ENCODE measurements at regions not wholly inside any gene's neighbourhood (a gene's known extent, or its start where the extent isn't known, plus 50 kb on each side); places are given as distances from the start of the nearest gene placed in this dataset.

- no peak overlapping the region for H3K4me3 Mint-ChIP-seq
- no peaks in the 10 kb centered on the region for H3K9me3 Mint-ChIP-seq (ENCODE audit: insufficient read depth)
- ATAC-seq (ENCODE audit: low read depth): no peak
- intact Hi-C loops (cut with micrococcal nuclease): no loop called here
- H3K27ac Mint-ChIP-seq: no peak overlapping the region
- no peak overlapping the region for H3K4me3 ChIP-seq (ENCODE audit: control extremely low read depth in 1 of 5, extremely low read depth in 1 of 5, insufficient read depth in 1 of 5, low read depth in 2 of 5, low read length in 4 of 5)
- ChIA-PET CTCF (interaction anchor here (0.6 kb wide), 1 partner anchor 31 kb away, joined by 3 read pairs; no protein-coding TSS in a partner anchor), POLR2A (no interaction called here)
- TF ChIP-seq EZH2 (IDR thresholded peaks at IDR 0.05; ENCODE audit: borderline replicate concordance, insufficient read depth, low read depth, low read length, poor library complexity, severe bottlenecking) (no peak), CTCF (IDR thresholded peaks at IDR 0.05) (no peak)
- no peak for DNase-seq
- no peaks in the 10 kb centered on the region for H3K9me3 ChIP-seq (ENCODE audit: control extremely low read depth in 1 of 3, control insufficient read depth in 2 of 3, insufficient read depth in 1 of 3, low read length in 2 of 3)
- no peaks in the 10 kb centered on the region for H3K79me2 ChIP-seq (ENCODE audit: control insufficient read depth, insufficient read depth, low read length)
- H3K4me1 ChIP-seq (ENCODE audit: control insufficient read depth in 2 of 2, insufficient read depth in 2 of 2, low read length in 2 of 2): peaks cover 9 to 13% of the 10 kb centered on the region in 2 donors
- H3K36me3 ChIP-seq (replicated peaks in 1 of 2; ENCODE audit: control extremely low read depth in 1 of 2, control insufficient read depth in 1 of 2, extremely low read depth in 1 of 2, insufficient read depth in 2 of 2, low read length in 1 of 2): no peaks in the 10 kb centered on the region
- no peaks in the 10 kb centered on the region for H4K20me1 ChIP-seq (ENCODE audit: control insufficient read depth, insufficient read depth, low read length, poor library complexity, severe bottlenecking)
- WGBS (ENCODE audit: insufficient coverage): 95% methylated on average over 6 of the region's 16 CpGs
- H3K27me3 ChIP-seq (replicated peaks in 1 of 4; ENCODE audit: control extremely low read depth in 1 of 4, control insufficient read depth in 3 of 4, insufficient read depth in 4 of 4, low read length in 3 of 4): peaks cover 0 to 21% (median 11%) of the 10 kb centered on the region in 4 experiments
- H3K27me3 Mint-ChIP-seq: peaks cover 48% of the 10 kb centered on the region
- H3K9ac ChIP-seq (ENCODE audit: low read length): no peak overlapping the region
- H2AFZ ChIP-seq (ENCODE audit: insufficient read depth, low read depth, low read length, poor library complexity, severe bottlenecking): no peak overlapping the region
- H3K27ac ChIP-seq (ENCODE audit: low read length in 2 of 2): no peak overlapping the region
- no peak overlapping the region for H3K4me2 ChIP-seq (replicated peaks; ENCODE audit: low read depth, low read length, poor library complexity, severe bottlenecking)
- peaks cover 14% of the 10 kb centered on the region for H3K4me1 Mint-ChIP-seq
Observed at GRCh38 chr2:236367506-236368289, 103.5 kb upstream of the ASB18 start.

DNA sequence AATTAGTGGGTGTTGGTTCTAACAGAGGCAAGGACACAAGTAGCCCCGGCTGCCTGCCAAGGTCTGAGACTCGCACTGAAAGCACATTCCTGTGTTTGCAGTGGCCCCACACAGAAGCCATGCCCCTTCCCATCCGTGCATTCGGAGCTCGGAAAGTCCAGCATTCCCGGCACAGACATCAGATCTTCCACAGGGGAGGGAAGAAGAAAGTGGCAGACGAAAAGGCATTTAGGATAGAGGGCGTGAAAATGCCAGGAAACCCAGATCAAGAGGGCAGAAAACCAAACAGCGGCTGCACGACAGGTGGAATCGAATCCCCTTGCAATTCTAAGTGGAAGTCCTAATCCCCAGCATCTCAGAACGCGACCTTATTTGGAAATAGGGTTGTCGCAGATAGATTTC lies 105.5 kb upstream of the ASB18 start:
- Histone ChIP-seq H4K20me1 (ENCODE audit: control insufficient read depth, insufficient read depth, low read length, poor library complexity, severe bottlenecking) (no peaks in the 10 kb centered on the region), H3K4me1 (ENCODE audit: control insufficient read depth in 2 of 2, insufficient read depth in 2 of 2, low read length in 2 of 2) (peaks cover 9 to 13% of the 10 kb centered on the region in 2 donors), H3K27ac (ENCODE audit: low read length in 2 of 2) (no peak overlapping the region), H3K27me3 (replicated peaks in 1 of 4; ENCODE audit: control extremely low read depth in 1 of 4, control insufficient read depth in 3 of 4, insufficient read depth in 4 of 4, low read length in 3 of 4) (peaks cover 0 to 21% (median 11%) of the 10 kb centered on the region in 4 experiments), H3K9ac (ENCODE audit: low read length) (no peak overlapping the region), H2AFZ (ENCODE audit: insufficient read depth, low read depth, low read length, poor library complexity, severe bottlenecking) (no peak overlapping the region), H3K9me3 (ENCODE audit: control extremely low read depth in 1 of 3, control insufficient read depth in 2 of 3, insufficient read depth in 1 of 3, low read length in 2 of 3) (no peaks in the 10 kb centered on the region), H3K36me3 (replicated peaks in 1 of 2; ENCODE audit: control extremely low read depth in 1 of 2, control insufficient read depth in 1 of 2, extremely low read depth in 1 of 2, insufficient read depth in 2 of 2, low read length in 1 of 2) (no peaks in the 10 kb centered on the region), H3K4me3 (ENCODE audit: control extremely low read depth in 1 of 5, extremely low read depth in 1 of 5, insufficient read depth in 1 of 5, low read depth in 2 of 5, low read length in 4 of 5) (no peak overlapping the region), H3K4me2 (replicated peaks; ENCODE audit: low read depth, low read length, poor library complexity, severe bottlenecking) (no peak overlapping the region), H3K79me2 (ENCODE audit: control insufficient read depth, insufficient read depth, low read length) (no peaks in the 10 kb centered on the region)
- no peak overlapping the region for H3K4me3 Mint-ChIP-seq
- no peak overlapping the region for H3K27ac Mint-ChIP-seq
- DNase-seq (no peak), ATAC-seq (ENCODE audit: low read depth) (no peak)
- H3K9me3 Mint-ChIP-seq (ENCODE audit: insufficient read depth): no peaks in the 10 kb centered on the region
- peaks cover 52% of the 10 kb centered on the region for H3K27me3 Mint-ChIP-seq
- intact Hi-C loops (cut with micrococcal nuclease): no loop called here
- no peak for TF ChIP-seq EZH2 (IDR thresholded peaks at IDR 0.05; ENCODE audit: borderline replicate concordance, insufficient read depth, low read depth, low read length, poor library complexity, severe bottlenecking)
- no peak for TF ChIP-seq CTCF (IDR thresholded peaks at IDR 0.05)
- peaks cover 14% of the 10 kb centered on the region for H3K4me1 Mint-ChIP-seq
- POLR2A ChIA-PET: no interaction called here
- 91% methylated on average over 14 of the region's 14 CpGs for WGBS (ENCODE audit: insufficient coverage)
- CTCF ChIA-PET: no interaction called here

All from B cell (primary cell).